SW480 (cell line): ENCODE measurements at regions not wholly inside any gene's neighbourhood (a gene's known extent, or its start where the extent isn't known, plus 50 kb on each side); places are given as distances from the start of the nearest gene placed in this dataset.
"Not testable (repeated sequence)": the region's sequence is repeated elsewhere in the genome, so short reads cannot be mapped to it uniquely, and the experiment has no call there.

Source experiments
- DNase-seq: peaks from one replicate; pipeline ENCODE4 v3.0.0-alpha.2; 2016; ENCODE audit warnings: low spot score

DNA sequence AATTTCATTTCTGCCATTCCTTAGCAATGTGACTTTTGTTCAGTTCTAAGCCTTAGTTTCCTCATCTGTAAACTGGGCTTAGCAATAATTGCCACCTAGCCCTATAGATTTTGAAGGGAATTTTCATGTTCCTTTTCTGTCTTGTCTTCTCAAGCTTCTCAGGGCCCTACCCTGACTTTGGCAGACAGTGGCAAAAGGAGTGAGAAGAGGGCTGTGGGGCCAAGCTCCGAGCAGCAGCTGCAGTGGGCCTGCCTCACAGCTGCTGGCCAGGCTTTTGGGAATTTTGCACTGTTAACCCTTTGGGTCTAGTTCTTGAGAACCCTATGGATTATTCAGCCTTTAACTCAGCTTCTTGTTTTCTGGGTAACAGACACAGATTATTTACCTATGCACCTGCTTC lies 67.6 kb upstream of the IGSF1 start:
- no peak for DNase-seq

DNA sequence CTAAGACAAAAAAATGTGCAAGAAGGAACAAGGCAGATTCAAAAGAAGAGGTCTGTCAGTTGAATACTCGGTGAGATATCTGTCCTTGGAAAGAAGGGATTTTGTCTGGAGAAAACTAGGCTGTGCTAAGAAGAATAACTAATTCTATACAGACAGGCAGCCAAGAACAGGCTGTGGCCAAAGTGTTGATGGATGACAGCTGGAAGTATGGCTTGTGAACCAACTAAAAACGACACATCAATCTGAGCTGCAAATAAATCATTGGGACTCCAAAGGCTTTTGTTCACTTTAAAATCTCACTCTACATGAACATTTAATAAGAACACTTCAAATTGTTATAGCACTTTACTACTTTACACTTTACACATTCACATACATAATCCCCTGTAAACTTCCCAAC lies 70.5 kb upstream of the IGSF1 start:
- DNase-seq: no peak

DNA sequence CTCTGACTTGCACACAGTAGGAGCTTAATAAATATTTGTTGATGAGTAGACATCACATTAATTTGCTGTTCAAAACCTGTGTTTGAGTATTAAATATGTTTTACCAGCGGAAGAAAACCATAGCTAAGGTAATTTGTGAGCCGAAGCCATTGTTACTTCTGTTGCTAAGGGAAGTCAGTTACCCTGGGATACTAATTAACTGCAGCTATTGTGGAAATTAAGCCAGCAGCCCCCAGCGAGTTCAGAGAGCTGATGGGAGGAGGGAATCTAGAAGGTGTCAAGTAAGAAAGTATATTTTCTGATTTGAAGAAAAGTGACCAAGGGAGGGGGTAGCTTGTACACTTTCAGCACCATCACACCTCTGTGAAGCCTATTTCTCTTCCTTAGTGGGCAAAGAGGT lies 76.7 kb upstream of the IGSF1 start:
- DNase-seq: no peak

DNA sequence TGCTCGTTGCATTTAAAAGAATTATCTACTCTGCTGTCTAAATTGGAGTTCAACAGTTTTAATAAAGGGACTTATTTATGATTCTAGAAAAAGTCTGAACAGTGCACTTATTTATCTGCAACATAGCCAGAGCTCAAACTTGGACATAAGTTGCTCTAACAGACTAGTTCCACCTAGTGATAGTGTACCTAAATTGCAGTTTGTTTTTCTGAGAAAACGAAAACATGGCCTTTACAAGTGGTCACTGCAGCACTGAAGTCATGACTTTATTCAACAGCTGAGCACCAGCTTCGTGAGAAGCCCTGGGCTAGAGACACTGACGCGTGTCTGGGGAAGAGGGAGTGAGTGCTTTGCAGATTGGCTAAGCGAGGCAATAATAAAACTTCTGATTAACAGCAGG lies 77.3 kb upstream of the IGSF1 start:
- peak; percentile 5 for DNase-seq

- no peak for DNase-seq
These were observed 99.2 kb upstream of the IGSF1 start for GRCh38 chrX:131388293-131388692.

GRCh38 chrX:131392666-131393065 lies 103.6 kb upstream of the IGSF1 start:
- DNase-seq: no peak

- DNase-seq: no peak
These were observed 104.3 kb upstream of the IGSF1 start for GRCh38 chrX:131393426-131393825.

DNA sequence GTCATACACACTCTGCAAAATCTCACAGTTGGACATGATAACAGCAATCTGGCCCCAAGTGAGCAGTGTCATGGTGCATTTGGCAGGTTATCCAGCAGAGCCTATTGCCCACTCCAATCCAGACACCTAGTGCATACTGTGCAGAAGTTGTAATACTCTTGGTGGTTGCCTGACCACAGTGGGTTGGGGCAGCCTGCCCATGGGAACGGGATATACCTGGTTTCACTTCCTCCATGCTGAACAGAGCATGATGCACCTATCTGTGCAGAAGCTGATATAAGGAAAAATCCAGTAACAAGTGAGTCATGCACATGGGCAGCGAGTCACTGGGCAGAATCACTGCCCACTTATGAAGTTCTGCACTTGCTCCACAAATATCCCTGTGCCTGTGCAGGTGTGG lies 105.3 kb upstream of the IGSF1 start:
- DNase-seq: no peak

GRCh38 chrX:131397891-131398290 lies 108.8 kb upstream of the IGSF1 start:
- DNase-seq: no peak

GRCh38 chrX:131399678-131400428 lies 110.7 kb upstream of the IGSF1 start:
- DNase-seq: no peak

- DNase-seq: no peak
These were observed 113.2 kb upstream of the IGSF1 start for GRCh38 chrX:131402124-131402811.

- DNase-seq: peak; percentile 3
These were observed 116.4 kb upstream of the IGSF1 start for GRCh38 chrX:131405497-131405896.

DNA sequence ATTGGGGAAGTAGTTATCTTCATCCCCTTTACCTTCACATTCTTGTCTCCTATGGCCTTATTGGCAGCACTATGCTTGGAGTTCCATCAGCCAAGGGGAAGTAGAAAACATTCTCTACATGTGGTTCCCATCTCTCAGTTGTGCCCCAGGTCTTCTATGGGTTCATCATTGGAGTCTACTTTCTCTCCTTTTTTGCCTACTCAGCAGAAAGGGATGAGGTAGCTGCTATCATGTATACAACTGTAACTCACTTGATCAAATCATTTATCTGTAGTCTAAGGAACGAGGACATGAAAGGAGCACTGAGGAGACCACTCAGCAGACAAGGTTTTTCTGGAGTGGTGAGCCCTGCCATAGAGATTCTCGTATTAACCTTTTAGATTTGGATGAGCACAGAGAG lies 119.0 kb upstream of the OR13H1 start:
- DNase-seq: no peak

DNA sequence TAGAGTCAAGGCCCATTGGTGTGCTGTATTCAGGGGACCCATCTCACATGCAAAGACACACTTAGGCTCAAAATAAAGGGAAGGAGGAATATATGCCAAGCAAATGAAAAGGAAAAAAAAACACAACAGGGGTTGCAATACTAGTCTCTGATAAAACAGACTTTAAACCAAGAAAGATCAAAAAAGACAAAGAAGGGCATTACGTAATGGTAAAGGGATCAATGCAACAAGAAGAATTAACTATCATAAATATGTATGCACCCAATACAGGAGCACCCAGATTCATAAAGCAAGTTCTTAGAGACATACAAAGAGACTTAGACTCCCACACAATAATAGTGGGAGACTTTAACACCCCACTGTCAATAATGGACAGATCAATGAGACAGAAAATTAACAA lies 113.4 kb upstream of the OR13H1 start:
- not testable (repeated sequence) for DNase-seq

DNA sequence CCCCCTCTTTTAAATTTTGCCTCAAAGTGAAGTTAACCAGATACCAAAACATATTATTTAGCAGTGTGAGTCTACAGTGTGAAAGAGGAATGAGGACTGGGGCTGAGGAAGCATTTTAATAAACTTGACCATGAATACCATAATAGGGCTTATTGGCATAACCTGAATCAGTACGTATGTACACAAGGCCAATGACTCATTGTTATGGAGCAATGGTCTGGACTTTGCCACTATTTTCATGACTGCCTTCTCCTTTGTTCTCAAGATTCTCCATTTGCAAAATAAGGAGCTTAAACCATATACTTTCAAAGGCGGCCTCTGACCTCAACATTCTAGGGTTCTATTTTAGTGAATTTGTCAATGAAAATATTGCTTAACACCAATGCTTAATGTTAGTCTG lies 102.8 kb upstream of the OR13H1 start:
- DNase-seq: peak; percentile 0

GRCh38 chrX:131445955-131446354 lies 97.9 kb upstream of the OR13H1 start:
- DNase-seq: no peak

GRCh38 chrX:131461855-131462254 lies 82.0 kb upstream of the OR13H1 start:
- DNase-seq: not testable (repeated sequence)

- DNase-seq: not testable (repeated sequence)
These were observed 70.1 kb upstream of the OR13H1 start for GRCh38 chrX:131473809-131474208.

- DNase-seq: no peak
These were observed 66.4 kb upstream of the OR13H1 start for GRCh38 chrX:131477498-131477897.
